SU-DHL-6 (cell line): ENCODE measurements at regions not wholly inside any gene's neighbourhood (a gene's known extent, or its start where the extent isn't known, plus 50 kb on each side); places are given as distances from the start of the nearest gene placed in this dataset.

Experiments used
- H2AFZ ChIP-seq: fragments of 200-600 bp; sonication (generic); 2 replicates; pipeline ENCODE4 v1.6.1; 2014; ENCODE audit warnings: low read depth, mild to moderate bottlenecking, moderate library complexity, mixed read lengths, antibody characterized with exemption, low read length; ENCODE audit not compliant: severe bottlenecking
- H3F3A ChIP-seq: fragments of 200-600 bp; shearing (Covaris generic); 2 replicates; pipeline ENCODE4 v1.6.0; 2016; ENCODE audit warnings: antibody characterized with exemption, mild to moderate bottlenecking; ENCODE audit not compliant: insufficient read depth
- H3K27ac ChIP-seq: fragments of 200-600 bp; sonication (generic); 2 replicates; pipeline ENCODE4 v1.5.1; 2016; ENCODE audit warnings: low read depth, mild to moderate bottlenecking, low read length, moderate library complexity, mixed read lengths
- H3K27me3 ChIP-seq: fragments of 200-600 bp; sonication (generic), shearing (Covaris generic); 2 replicates; pipeline ENCODE4 v1.6.0; 2014; ENCODE audit warnings: mild to moderate bottlenecking, low read length
- H3K36me3 ChIP-seq: fragments of 200-600 bp; sonication (generic); 2 replicates; pipeline ENCODE4 v1.6.1; 2014; ENCODE audit warnings: mild to moderate bottlenecking, low read length, mixed read lengths
- H3K4me2 ChIP-seq: fragments of 300-600, 200-600 bp; shearing (Covaris generic), sonication (generic); 2 replicates; pipeline ENCODE4 v1.6.0; 2014; ENCODE audit warnings: low read length, low read depth, mild to moderate bottlenecking; ENCODE audit not compliant: poor library complexity, severe bottlenecking
- H3K4me3 ChIP-seq: fragments of 200-600 bp; sonication (generic); 2 replicates; pipeline ENCODE4 v1.5.1; 2014; ENCODE audit warnings: antibody characterized with exemption, low read length, mild to moderate bottlenecking, mixed read lengths; ENCODE audit not compliant: insufficient read depth, poor library complexity, severe bottlenecking
- H3K79me2 ChIP-seq: fragments of 200-600 bp; sonication (generic); 2 replicates; pipeline ENCODE4 v1.6.1; 2014; ENCODE audit warnings: mild to moderate bottlenecking, low read length, moderate library complexity; ENCODE audit not compliant: insufficient read depth
- H3K9ac ChIP-seq: fragments of 200-600 bp; sonication (generic); 2 replicates; pipeline ENCODE4 v1.7.0; 2014; ENCODE audit warnings: mild to moderate bottlenecking, low read length
- H3K9me2 ChIP-seq: fragments of 200-600 bp; sonication (generic); replicated peaks from 2 replicates; pipeline ENCODE4 v1.6.1; 2014; ENCODE audit warnings: low read length; ENCODE audit not compliant: insufficient read depth
- H3K9me3 ChIP-seq: fragments of 200-600 bp; sonication (generic); 2 replicates; pipeline ENCODE4 v1.6.1; 2014; ENCODE audit warnings: low read length, mixed read lengths; ENCODE audit not compliant: insufficient read depth
- H4K20me1 ChIP-seq: fragments of 200-600 bp; sonication (generic); 2 replicates; pipeline ENCODE4 v1.6.1; 2014; ENCODE audit warnings: low read depth, mild to moderate bottlenecking, antibody characterized with exemption, low read length, moderate library complexity, mixed read lengths
- EZH2phosphoT487 ChIP-seq: fragments of 200-600 bp; sonication (generic), shearing (Covaris generic); conservative IDR thresholded peaks from 2 replicates; pipeline ENCODE4 v1.6.1; 2018; ENCODE audit warnings: mild to moderate bottlenecking, antibody characterized with exemption, low read length, moderate library complexity, mixed read lengths
- TF ChIP-seq, protein P1 (sequence below): fragments of 200-600 bp; sonication (generic); IDR thresholded peaks from one replicate; pipeline ENCODE4 v1.5.1; 2017; ENCODE audit warnings: antibody characterized with exemption, mild to moderate bottlenecking, low read length, moderate library complexity; ENCODE audit not compliant: insufficient read depth, poor library complexity, severe bottlenecking

DNA sequence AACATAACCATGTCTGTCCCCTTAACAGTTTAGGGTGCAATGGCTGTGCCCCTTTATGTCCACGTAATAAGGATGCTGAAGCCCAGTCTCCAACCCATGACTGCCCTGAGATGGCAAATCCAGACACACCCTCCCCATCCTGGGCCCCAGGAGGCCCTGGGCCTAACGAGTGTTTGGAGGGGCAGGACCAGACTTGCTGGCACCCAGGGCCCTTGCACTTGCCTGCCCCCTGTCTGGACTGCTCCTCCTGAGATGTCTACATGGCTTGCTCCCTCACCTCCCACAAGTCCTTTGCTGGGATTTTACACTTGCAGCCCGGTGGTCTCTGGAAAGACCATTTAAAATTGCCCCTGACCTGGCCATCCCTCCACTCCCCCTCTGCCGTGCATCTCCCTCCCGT, 132.2 kb upstream of the NECTIN1 start:
- Histone ChIP-seq H3K27me3 (no peaks in the 10 kb centered on the region), H3K9ac (no peak overlapping the region), H3K4me2 (no peak overlapping the region), H2AFZ (no peak overlapping the region), H3K36me3 (no peaks in the 10 kb centered on the region), H3K4me3 (no peak overlapping the region), H3K27ac (no peak overlapping the region), H3K79me2 (no peaks in the 10 kb centered on the region), H3K9me3 (no peaks in the 10 kb centered on the region), H3K9me2 (no peaks in the 10 kb centered on the region), H4K20me1 (no peaks in the 10 kb centered on the region), H3F3A (no peaks in the 10 kb centered on the region)
- TF ChIP-seq, protein P1, sequence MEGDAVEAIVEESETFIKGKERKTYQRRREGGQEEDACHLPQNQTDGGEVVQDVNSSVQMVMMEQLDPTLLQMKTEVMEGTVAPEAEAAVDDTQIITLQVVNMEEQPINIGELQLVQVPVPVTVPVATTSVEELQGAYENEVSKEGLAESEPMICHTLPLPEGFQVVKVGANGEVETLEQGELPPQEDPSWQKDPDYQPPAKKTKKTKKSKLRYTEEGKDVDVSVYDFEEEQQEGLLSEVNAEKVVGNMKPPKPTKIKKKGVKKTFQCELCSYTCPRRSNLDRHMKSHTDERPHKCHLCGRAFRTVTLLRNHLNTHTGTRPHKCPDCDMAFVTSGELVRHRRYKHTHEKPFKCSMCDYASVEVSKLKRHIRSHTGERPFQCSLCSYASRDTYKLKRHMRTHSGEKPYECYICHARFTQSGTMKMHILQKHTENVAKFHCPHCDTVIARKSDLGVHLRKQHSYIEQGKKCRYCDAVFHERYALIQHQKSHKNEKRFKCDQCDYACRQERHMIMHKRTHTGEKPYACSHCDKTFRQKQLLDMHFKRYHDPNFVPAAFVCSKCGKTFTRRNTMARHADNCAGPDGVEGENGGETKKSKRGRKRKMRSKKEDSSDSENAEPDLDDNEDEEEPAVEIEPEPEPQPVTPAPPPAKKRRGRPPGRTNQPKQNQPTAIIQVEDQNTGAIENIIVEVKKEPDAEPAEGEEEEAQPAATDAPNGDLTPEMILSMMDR = no peak
- TF ChIP-seq EZH2phosphoT487 = no peak

DNA sequence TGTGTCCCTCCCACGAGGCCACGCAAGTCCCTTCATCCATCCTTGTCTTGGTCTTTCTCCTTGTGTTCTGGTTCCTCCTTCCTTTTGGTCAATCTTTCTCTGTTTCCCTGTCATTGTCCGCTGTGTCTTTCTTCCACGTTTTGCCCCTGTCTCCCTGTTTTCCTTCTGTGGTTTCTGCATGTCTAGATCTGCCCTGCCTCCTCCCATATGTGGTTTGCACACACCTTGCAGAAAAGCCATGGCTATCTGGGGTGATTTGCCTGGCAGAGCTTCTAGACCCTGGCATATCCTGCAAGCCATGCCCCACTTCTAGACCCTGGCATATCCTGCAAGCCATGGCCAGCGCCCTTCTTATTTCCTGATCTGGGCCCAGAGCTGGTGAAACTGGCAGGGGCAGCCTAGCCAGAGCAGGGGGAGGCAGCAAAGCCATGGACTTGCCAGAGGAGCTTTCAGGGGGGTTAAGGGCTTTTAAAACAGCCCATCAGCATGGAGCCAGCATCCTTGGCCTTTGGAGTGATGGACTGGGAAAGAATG, 131.6 kb upstream of the NECTIN1 start:
- Histone ChIP-seq H3K36me3 (no peaks in the 10 kb centered on the region), H3K4me3 (no peak overlapping the region), H3K9me2 (no peaks in the 10 kb centered on the region), H3F3A (no peaks in the 10 kb centered on the region), H2AFZ (no peak overlapping the region), H3K9ac (no peak overlapping the region), H3K79me2 (no peaks in the 10 kb centered on the region), H4K20me1 (no peaks in the 10 kb centered on the region), H3K4me2 (no peak overlapping the region), H3K27ac (no peak overlapping the region), H3K27me3 (no peaks in the 10 kb centered on the region), H3K9me3 (no peaks in the 10 kb centered on the region)
- TF ChIP-seq, protein P1 = no peak
- no peak for TF ChIP-seq EZH2phosphoT487

DNA sequence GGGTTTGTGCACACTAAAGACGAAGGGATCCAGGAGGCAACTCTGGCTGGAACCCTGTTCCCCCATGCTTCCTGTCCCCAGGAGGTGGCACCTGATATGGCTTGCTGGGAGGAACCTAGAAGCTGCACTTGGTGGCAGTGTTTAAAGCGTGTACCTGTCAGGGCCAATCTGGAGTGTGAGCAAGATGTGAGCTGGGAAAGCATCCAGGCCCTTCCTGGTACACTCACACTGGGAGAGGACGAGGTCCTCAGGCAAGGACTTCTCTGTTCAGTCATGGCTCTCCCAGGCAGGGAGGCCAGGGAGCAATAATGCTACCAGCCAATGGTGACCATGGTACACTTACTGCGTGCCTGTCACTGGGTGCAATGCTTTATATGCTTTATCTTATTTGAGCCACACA, 130.7 kb upstream of the NECTIN1 start:
- Histone ChIP-seq H3F3A (no peaks in the 10 kb centered on the region), H3K27ac (no peak overlapping the region), H2AFZ (no peak overlapping the region), H3K9me3 (no peaks in the 10 kb centered on the region), H3K36me3 (no peaks in the 10 kb centered on the region), H3K79me2 (no peaks in the 10 kb centered on the region), H3K4me3 (no peak overlapping the region), H3K9ac (no peak overlapping the region), H3K4me2 (no peak overlapping the region), H4K20me1 (no peaks in the 10 kb centered on the region), H3K27me3 (no peaks in the 10 kb centered on the region), H3K9me2 (no peaks in the 10 kb centered on the region)
- no peak for TF ChIP-seq EZH2phosphoT487
- TF ChIP-seq, protein P1 = no peak
